ENCODE measurements at regions not wholly inside any gene's neighbourhood (a gene's known extent, or its start where the extent isn't known, plus 50 kb on each side); places are given as distances from the start of the nearest gene placed in this dataset.

DNA sequence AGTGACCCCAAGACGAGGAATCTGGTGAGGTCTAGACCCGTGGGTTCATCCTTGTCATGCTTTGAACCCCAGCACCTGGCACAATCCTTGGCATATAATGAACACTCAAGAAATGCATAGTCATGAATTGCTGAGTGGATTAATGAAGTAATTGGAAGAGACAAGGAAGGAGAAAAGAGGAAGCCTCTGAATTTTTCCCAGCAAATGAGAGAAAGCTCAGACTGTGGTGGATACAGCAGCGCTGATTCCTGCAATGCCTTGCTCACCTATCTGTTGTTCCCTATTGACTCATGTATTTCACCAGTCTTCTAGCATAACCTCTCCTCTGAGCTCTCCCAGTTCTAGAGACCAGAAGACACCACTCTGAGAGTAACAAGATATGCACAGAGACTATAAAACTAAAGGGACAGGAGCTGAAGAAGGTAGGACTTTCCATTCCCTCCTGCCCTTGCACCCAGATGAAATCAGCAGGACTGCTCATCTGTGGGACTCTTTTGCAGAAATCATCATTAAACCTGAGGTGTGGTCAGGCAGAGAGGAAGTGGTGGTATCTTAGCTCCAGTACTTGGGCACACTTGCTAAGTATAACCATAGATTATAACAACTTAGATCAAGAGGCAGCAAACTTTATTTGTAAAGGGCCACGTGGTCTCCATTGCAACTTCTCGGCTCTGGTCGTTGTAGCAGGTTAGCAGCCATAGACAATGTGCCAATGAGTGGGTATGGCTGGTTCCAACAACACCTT, 102.8 kb downstream of the MAF start:
- no peak for DNase-seq (ENCODE audit: low spot score)

DNA sequence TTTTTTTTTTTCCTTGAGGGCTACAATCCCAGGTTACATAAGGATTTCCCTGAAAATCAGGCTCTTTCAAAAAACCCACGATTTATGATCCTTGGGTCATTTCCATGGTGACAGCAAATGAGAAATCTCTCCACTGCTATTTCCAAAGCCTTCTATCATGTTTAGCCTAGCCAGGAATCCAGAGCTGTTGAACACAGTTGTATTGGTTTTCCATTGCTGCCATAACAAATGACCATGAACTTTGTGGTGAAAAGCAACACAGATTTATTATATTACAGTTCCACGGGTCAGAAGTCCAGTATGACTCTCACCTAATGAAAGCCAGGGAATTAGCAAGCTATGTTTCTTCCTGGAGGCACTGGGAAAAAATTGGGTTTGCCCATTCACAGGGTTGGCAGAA, 106.6 kb downstream of the MAF start:
- DNase-seq (ENCODE audit: low spot score): no peak

DNA sequence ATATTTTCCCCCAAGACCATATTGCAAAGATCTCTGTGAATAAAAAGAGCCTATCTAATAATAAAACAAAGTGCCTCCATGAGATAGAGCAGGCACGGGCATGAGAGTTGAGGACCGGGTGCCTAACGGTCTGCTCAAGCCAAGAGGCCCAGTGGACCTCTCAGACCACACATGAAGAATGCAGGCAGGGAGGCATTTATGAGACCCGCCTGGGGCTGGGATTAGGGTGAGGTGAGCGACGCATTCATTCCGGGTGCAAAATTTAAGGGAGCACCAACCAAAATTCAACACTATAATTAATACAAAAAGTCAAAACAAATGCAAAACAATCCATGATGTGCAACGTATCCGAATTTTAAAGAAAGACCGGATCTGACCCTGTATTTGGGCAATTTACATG, 108.5 kb downstream of the MAF start:
- DNase-seq (ENCODE audit: low spot score): no peak

DNA sequence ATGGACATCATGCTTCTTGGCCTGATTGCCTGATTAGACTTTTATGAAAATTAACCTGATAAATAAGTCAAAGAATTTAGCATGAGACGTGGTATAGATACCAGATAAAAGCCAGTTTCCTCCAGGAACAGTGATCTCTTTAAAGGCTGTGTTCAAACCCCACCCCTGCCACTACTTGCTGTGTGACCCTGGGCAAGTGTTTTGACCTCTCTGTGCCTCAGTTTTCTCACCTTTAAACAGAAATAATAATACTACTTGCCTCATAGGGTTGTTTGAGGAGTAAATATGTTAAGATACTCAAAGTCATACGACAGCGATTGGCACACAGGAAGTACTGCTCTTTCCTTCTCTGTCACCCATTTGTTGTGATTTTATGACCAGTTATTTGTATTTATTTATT, 115.5 kb downstream of the MAF start:
- no peak for DNase-seq (ENCODE audit: low spot score)

DNA sequence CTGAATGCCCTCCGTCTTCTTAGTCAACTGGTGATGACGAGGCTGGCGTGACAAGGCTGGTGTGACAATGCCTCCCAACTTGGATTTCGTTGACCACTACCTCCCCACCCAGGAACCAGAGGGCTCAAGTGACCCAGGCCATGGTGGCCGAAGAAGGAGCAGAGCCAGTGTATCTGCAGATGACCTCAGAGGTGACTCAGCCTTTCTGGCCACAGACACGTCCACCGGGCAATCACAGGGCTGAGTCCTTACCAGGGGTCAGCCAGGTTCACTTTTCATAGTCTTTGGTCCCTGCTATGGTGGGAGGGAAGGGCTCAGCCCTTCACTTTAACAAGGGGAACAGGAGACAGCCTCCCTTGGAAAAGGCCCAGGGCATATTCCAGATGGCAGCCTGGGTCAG, 116.3 kb downstream of the MAF start:
- DNase-seq (ENCODE audit: low spot score): no peak

DNA sequence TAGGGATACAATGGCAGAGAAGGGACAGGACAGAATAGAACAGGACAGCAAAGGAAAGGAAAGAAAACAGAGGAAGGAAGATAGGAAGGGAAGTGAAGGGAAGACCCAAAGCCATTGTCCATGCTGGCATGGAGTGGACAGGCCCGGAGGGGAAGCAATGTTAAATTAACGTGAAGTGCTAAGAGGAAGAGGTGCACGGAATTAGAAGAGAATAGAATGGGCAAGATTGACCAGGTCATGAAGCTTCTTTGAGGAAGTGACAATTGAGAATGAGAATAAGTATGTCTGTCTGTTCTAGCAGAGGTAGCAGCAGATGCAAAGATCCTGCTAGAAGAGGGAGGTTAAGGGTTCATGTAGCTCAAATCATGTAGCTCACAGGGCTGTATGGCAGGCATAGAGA, 117.2 kb downstream of the MAF start:
- DNase-seq (ENCODE audit: low spot score): no peak

DNA sequence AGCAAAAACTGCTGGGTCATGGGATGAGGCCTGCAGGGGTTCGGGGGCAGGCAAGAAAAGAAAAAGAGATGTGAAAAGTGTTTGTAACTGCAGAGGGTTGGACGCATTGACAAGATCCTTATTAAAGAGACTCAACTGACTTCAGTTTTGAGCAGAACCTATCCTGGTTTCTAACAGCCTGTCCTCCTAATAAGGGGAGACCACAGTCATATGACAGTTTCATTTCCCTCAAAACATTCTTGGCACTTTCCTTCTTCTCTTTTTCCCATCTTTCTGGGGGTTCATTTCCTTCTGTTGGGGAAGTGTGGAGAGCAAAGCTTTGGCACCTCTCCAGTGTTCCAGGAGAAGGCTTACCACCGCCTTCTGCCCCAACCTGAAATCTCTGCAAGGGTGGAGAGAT, 118.5 kb downstream of the MAF start:
- no peak for DNase-seq (ENCODE audit: low spot score)

DNA sequence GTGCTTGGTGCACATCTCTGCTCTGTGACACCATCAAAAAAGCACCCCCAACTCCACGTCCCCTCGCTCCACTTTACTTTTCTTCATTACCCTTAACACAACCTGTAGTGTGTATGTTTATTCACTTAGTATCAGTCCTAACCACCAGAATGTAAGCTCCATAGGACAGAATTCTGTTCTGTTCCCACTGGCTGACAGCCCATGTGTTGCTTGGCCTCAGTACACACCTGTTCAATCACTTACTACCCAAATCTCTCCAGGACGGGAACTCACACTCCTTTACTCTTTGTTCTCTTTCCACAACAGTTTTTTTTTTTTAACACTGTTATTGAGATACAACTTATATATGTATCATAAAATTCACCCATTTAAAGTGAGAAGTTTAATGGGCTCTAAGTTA, 119.6 kb downstream of the MAF start:
- DNase-seq (ENCODE audit: low spot score): no peak

DNA sequence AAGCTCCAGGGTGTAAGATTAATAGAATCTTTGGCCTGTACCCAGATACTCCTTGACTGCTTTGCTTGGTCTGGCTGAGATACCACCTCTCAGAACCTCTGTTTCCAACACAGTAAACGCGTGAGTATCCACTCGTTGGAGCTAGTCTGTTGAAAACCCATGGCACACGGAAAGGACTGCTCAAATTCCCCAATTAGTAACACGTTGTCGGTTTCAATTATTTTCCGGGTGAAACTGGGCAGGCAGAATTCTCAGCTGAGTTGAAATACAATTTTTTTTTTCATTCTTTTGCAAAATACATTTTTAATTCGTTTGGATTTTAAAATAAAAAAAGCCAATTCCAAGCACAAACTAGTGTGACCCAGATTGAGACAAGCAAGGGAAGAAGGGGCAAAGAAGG, 120.5 kb downstream of the MAF start:
- DNase-seq (ENCODE audit: low spot score): no peak

DNA sequence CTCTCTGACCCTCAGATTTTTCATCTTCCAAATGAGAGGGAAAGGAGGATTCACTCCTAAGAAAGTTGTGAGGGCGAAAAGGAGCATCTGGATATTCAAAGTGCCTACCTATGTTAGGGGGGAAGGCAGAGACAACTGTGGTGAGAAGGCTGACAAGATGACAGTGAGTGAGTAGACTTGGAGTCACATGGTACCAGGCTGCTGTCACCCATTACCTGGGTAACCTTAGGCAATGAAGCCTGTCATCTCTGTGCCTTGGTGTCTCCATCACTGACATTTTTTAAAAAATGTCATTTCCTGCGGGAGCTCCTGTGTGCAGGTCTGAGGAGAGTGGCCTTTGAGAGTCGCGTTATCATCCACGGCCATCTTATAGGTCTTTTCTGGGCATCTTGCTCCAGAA, 124.0 kb downstream of the MAF start:
- DNase-seq (ENCODE audit: low spot score): no peak

DNA sequence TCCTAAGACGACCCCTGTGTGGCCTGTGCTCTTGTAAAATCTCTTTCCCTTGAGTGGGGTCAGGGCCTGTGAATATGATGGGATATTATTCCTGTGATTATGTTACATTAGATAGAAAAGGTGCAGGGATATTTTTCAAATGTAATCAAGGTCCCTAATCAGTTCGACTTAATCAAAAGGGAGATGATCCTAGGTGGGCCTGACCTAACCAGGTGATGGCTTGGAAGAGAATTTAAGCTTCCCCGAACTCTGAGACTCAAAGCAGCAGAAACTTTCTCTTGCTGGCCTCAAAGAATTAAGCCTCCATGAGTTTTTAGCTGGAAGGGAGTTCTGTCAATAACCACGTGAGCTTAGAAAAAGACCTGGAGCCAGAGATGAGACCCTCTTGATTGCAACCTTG, 124.7 kb downstream of the MAF start:
- DNase-seq (ENCODE audit: low spot score): no peak

DNA sequence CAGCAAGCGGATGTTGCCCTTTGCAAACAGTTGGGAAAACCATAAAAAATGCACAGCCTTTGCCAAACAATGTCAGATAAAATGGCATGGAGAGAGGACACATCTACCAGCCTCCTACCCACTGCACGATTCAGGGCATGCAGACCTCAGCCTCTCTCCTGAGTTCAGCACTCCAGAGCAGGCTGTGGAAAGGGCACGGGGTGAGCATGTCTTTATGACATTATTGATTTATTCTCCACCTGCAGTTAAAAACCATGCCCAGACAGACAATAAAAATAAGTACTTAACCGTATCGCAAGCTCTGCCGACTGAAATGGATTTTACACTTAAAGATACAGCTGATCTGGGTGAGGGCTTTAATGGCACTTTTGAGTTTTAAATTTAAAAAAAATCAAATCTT, 127.1 kb downstream of the MAF start:
- no peak for DNase-seq (ENCODE audit: low spot score)

DNA sequence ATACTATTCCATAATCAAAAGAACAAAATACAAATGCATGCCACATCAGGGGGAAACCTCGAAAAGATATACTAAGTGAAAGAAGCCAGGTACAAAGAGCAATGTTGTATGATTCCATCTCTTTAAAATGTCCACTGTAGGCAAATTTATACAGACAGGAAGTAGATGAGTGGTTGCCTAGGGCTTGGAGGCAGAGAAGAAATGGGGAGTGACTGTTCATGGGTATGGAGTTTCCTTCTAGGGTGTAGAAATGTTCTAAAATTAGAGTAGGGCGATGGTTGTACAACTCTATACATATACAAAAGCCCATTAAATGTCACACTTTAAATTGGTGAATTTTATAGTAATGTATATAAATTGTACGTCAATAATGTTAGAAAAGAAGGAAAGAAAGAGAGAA, 128.1 kb downstream of the MAF start:
- no peak for DNase-seq (ENCODE audit: low spot score)

DNA sequence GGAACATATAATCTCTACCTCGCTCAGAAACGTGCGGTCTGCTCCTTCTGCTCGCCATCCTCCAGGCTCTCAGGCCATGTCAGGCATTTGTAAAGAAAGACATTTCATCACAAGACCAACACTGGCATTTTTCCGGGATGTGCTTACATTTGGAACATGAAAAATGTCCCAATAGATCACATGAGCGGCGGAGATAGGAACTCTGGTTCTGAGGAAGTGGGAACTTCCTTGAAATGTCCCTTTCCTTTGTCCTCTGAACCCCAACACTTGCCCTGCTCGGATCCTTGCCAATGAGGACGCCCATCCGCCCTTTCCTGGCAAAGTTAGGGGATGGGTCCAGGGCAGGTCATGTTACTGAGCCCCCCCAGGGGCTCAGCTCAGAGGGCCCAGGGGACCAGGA, 130.5 kb downstream of the MAF start:
- no peak for DNase-seq (ENCODE audit: low spot score)

DNA sequence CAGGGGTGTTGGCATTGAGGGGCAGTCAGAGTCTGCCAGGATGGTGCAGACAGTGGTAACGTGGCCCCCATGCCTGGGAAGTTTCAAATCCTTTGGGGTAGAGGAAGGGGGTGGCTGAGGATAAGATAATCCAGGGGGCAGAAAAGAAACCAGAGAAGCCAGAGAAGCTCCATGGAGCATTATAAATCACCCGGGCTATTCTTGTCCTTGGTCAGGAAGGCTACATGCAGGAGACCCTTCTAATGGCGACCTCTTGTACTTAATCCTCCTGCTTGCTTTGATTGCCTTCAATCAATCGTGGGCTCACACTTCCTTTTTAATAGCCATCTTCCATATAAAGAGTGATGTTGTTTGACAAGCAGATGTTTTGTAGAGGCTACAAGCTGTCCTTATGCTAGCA, 131.9 kb downstream of the MAF start:
- DNase-seq (ENCODE audit: low spot score): no peak

DNA sequence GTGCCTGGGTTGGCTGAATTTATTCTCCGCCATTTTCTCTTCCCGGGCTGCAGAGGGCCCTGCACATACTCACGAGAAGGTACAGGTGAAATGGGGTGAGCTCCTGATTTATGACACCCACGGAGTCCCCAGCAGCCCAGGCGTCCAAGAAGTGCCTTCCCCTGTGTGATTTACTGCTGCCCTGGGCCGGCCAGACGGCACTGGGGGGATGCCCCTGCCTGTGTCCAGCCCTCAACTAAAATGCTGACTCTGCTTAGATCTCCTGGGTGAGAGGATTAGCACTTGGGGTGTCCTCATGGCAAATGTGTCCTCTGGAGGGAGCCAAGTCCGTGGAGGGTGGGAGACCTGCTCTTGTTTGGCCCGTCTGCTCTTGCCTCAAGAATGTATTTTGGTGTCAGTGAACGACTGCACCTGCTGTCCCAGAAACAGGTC, 132.4 kb downstream of the MAF start:
- DNase-seq (ENCODE audit: low spot score): no peak

DNA sequence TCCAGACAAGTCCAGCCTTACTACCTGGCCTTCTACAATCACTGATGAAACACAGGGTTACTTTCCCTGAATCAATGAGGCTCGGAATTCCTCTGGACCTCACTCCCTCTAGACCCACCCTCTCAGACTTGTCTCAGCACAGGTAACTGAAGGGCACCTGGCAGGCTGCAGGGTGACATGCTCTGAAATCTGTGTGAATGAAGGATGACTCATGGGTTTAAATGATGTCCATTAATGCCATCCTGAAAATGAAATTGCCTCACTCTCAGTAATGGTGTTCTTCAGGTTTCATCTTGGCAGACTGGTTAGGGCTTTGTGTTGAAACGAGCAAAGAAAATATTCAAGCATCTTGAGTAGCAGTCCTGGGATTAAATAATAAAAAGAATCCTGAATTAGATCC, 134.4 kb downstream of the MAF start:
- no peak for DNase-seq (ENCODE audit: low spot score)

DNA sequence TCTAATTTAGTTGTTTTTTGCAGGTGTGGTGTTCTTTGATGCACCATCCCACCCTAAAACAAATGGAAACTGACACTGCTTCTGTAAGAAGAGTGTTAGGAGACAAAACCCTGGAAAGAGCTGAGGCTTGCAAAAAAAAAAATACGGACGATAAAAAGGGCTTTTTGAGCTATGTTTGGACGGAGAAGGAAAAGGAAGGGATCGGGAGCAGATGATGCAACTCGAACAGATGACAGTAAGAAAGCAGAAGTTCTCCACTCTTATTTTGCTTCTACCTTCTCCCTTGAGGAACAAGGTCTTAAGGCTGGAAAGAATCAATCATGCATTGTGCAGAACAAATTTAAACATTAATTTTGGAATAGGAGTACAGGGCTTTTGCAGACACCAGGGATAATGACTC, 136.7 kb downstream of the MAF start:
- no peak for DNase-seq (ENCODE audit: low spot score)

DNA sequence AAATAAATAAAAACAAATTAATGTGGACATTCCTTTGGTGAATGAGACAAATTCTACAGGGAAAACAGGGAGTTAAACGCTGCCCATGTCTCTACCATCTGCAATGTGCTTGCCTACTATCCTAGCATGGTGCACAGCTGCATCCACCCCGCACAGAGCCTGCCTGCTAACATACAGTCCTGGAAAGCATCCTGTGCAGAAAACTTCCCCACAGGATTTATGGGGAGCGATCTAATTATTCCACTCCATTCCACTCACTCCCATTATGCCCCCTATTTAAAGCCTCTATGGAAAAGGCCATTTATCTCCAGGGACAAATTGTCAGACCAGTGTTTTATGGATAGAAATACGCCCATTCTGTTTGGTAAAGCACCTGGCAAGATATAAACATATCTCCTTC, 144.5 kb downstream of the MAF start:
- DNase-seq (ENCODE audit: low spot score): no peak

DNA sequence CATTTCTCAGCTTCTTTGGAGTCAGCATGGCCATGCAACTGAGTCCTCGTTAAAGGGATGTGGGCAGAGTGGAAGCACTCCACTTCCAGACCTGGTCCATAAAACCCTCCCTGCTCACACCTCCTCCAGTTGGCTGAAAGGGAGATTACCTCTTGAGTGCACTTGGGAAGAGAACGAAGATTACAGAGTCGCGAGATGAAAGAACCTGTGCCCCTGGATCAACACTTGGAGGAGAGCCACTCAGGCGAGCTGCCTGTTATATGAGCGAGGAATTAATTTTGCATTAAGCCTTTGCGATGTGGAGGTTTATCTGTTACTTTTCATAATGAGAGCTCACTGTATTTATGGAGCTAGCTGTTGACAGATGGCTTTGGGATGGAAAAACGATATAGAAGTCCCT, 147.9 kb downstream of the MAF start:
- no peak for DNase-seq (ENCODE audit: low spot score)

DNA sequence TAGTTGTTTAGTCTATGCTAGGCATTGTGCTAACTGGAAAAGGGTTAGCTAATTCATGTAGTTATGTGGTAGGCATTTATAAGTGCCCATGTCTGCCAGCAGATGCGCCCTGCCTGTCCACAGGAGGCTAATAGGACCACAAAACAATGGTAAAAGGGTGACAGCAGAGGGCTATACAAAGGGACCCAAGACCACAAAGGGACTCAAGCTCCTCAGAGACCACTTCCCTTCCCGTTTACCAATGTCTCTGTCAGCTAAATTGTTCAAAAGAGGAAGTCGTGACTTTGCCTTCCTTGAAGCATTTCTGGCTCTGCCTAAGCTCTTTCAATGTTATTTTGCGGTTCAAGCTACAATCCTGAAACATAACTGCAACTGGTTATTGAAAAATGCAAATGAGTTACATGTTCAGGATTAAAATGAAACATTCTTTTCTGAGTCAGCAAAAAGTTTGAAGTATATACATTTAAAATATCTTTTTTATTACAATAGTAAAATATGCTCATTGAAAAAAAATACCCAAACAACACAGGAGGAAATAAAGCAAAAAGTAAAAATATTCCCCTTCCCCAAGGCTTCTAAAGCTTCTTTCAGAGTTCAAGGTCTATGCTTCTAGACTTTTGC, 149.2 kb downstream of the MAF start:
- DNase-seq (ENCODE audit: low spot score): no peak

DNA sequence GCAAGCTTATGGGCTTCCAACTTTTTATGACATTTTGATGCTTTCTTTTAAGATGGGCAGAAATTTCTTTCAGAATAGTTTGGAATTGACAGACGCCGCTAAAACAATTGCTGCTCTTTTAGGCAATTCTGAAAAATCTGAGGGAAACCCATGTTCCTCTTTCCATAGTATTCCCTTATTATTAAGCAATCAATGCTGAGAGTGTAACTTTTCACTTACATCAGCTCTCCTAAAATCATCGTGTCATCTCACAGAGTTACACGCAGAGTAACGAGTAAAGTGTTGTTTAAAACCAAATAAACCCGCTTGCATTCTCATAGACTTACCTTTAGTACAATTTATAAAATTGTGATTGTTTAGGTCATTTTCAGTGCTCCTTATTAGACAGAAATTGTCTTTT, 150.6 kb downstream of the MAF start:
- DNase-seq (ENCODE audit: low spot score): no peak

DNA sequence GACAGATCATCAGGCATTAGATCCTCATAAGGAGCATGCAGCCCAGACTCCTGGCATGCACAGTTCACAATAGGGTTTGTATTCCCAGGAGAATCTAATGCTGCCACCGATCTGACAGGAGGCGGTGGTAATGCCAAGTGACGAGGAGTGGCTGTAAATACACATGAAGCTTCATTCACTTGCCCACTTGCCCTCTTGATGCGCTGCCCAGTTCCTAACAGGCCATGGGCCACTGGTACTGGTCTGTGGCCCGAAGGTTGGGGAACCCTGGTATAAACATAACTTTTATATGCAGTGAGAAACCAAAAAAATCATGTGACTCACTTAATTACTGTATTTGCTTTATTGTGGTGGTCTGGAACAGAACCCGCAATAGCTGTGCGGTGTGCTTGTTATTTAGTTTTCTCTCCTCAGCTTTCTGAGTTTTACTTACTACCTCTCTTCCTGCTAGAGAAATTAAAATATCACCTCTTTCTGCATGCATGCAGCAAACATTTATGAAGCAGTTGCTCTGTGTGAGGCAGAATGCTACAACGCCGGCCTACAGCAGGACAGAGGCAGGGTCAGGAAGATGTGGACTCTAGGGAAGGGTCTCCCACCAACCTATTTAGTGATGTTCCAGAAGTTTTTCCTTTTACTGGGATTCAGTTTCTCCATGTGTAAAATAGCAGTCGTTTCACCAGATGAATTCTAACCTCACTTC, 151.3 kb downstream of the MAF start:
- no peak for DNase-seq (ENCODE audit: low spot score)

DNA sequence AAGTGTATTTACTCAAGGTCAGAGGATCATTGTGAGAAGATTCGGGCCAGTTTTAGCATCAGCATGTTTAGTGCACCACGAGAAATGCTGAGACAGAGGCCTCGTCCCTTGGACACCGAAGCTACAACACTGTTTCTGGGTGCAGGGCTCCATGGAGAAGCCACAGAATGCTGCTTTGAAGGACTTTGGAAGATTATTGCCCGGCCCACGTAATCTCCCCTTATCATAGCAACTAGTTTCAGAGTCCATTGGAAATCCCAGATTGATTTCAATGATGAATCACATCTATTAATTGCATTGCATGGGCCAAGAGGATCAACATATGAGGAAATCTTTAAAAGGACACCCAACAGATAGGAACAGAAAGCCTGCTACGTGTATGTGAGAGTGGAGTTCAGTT, 156.0 kb downstream of the MAF start:
- DNase-seq (ENCODE audit: low spot score): no peak
